HG02943 (cell line): ENCODE measurements at regions not wholly inside any gene's neighbourhood (a gene's known extent, or its start where the extent isn't known, plus 50 kb on each side); places are given as distances from the start of the nearest gene placed in this dataset.
A peak's percentile ranks its signal among the peaks of the same experiment; 100 is the strongest.

Experiments
- ATAC-seq: cut with Tn5 transposase; IDR thresholded peaks from one replicate; pipeline ENCODE4 v1.9.1; 2021; ENCODE audit warnings: mild to moderate bottlenecking, low read depth, moderate library complexity; ENCODE audit not compliant: unreplicated experiment

DNA sequence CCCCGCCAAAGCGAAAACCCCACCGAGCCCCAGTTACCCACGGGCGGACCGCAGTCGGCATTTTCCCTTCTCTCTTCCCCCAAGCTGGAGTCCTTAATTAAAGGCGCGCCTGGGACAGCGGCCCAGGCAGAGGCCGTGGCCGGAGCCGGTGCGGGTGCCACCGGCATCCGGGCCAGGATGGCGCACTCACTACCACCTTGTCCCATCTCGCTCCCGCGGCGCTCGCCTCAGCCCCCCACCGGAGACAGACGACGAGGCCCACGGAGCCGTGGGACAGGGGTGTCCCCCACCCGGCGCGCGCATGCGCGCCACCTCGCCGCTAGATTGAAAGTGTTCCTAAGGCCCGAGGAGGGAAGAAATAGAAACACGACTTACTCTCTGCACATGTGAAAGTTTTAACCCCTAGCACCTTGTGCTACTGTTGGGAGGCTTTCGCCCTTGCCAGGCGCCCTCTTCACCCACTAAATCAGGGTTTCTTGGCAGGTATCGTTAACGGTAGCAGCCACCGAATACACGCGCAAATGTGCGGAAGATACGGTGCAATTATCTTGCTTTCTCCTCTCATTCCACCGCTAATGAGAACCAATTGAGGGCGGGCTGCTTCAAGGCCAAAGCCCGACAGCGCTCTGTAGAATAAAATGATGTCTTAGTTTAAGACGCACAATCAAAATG, 64.3 kb upstream of the CCDC160 start:
- ATAC-seq, result no peak

DNA sequence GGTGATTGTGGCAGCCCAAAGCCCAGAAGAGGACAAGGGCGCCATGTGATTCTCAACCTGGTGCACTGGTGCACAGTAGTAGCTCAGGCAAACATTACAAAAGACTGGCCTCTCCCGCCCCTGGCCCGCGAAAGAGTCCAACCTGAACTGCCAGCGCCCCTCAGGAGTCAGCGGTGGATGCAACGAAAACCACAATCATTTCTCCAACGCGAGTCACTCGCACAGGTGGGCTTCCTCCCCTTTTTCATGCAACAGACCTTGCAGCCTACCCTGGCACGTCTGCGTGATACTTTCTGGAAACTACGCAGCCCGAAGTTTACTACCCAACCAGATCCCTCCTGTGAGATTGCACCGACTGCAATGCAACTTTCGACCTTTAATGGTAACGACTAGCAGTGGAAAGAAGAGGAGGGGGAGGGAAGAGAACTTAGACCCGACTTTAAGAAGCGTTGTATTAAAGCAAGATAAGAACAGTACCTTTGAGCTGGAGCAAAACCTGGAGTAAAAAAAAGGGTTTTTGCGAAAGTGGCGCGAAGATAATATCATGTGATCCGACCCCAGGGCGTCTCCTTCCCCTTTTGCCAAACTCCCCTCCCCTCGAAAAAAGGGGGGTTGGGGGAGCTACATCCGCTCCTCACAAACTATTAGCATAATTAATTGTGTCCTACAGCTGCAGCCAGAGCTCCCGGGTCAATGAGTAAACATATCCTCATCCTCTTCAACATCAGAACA, 63.3 kb upstream of the CCDC160 start:
- ATAC-seq, result no peak

DNA sequence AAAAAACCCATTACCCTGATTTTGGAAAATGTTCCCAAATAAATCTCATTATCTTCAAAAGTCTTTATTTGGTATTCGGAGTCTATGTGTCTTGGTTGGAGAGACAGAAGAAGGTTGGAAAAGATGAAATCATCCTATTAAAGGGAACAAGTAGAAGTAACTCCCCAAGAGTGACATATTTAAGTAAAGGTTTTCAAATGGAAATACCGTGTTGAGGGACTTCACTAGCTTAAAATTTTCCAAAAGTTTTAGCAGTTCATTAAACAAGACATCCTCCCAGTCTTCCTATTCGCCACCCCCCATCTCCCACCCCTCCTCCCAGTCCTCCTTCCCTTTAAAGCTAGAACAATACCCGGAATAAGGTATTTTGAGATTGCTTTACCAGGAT, 62.7 kb upstream of the CCDC160 start:
- no peak for ATAC-seq

DNA sequence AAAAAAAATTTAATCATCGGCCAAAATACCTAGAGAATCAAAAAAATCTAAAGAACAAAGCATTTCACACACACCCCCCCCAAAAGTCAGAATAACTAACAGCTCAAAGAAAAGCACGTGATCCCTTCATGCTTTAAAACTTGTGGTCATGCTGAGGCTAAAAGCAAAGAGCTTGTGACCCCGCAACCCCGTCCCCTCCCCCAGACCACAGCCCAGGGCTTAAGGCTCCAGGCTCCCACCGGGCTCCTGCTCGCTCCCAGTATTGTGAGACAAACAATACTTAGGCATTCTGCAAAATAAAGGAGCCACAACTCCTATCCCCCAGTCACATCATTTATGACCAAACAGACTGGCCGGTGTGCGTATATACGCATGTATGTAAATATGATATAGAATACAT, 62.1 kb upstream of the CCDC160 start:
- no peak for ATAC-seq

DNA sequence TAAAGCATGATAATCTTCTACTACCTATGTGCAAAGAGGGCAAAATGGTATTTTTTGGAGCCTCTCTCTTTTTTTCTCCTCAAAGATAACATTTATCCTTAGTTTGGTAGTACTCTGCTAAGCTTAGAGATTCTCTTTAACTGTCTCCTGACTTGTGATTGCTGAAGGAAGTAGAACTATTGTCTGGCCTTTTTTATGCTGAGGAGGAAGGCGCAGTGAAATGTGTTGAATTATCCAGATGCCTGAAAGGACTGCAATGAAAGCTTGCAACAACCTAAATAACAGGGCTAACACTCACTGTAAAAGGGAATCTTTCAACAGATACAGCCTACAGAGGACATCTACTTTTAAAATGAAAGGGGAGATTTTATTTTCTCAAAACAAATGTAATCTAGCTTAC, 59.5 kb upstream of the CCDC160 start:
- no peak for ATAC-seq

DNA sequence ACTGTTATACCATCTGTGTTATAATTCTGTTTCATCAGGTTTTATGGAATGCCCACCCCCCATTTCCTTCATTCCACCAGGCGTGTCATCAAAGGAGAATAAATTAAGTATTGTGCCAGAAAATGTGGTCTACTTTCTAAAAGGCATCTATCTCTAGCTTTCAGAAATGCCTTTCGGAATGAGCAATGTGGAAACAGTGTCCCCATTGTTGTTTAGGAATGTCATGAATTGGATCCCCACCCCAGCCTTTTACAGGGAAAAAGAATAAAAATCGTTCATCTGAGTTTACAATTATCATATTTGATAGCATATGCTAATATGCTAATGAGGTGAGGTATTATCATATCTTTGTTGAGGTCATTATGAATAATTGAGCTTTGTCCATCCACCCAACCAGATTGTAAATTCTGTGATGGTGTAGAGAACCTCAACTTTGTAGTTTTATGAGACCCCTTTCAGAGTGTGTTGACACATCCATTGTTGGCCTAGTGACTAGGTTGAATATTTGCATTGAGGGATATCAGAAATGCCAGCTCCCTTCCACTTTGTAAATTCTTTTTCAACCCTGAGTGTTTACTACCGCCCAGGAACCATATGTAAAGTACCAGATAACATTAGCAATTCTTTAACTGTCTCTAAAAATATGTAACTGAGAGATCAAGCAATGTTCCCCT, 56.2 kb upstream of the CCDC160 start:
- ATAC-seq, result no peak

DNA sequence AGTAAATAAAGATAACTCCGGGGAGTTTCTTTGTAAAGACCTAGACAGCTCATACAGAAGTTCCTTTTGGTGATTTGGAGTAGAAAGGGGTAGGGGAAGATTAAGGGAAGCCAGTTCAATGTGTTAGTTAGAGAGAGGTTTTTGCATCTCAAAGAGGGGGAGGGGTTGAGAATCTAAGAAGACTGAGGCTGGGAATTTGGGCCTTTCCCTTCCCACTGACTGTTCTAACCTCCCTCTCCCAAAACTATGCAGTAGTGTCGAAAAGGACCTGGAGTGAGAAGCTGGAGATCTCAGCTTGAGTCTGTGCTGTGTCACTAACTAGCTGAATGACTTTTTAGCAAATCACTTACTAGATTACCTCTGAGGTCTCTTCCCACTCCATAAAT, 55.7 kb upstream of the CCDC160 start:
- ATAC-seq, result no peak

DNA sequence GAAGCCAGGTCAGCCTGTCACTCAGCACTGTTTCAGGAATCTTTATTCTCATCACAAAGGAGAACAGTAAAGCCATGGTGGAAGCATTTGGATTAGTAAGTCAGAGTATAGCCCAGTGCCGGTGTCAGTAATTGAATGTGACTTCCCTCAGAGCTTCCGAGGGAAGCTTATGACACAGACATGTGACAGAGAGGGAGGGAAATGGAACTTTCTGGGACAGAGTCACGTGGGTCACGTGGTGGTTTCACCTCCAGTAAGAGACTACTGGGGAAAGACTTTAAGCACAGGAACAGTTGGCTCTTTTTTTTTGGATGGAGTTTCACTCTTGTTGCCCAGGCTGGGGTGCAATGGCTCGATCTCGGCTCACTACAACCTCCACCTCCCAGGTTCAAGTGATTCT, 53.3 kb upstream of the CCDC160 start:
- ATAC-seq, result no peak

DNA sequence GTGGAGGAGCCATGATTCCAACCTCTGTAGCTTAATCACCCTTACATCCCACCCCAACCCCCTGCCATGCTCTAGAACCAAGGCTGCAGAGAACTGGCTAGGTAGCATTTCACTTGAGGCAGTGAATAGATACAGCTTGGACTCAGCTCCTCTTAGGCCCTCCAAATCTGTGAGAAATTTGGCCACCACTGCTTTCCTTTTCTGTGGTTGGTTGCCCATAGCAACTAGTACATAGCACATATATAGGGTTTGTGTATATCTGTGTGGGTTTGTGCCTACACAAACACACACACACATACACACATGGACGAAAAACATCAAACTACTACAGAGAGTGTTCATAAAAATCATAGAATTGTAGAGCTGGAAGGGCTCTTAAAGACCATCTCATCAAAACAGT, 52.0 kb upstream of the CCDC160 start:
- ATAC-seq, result no peak

DNA sequence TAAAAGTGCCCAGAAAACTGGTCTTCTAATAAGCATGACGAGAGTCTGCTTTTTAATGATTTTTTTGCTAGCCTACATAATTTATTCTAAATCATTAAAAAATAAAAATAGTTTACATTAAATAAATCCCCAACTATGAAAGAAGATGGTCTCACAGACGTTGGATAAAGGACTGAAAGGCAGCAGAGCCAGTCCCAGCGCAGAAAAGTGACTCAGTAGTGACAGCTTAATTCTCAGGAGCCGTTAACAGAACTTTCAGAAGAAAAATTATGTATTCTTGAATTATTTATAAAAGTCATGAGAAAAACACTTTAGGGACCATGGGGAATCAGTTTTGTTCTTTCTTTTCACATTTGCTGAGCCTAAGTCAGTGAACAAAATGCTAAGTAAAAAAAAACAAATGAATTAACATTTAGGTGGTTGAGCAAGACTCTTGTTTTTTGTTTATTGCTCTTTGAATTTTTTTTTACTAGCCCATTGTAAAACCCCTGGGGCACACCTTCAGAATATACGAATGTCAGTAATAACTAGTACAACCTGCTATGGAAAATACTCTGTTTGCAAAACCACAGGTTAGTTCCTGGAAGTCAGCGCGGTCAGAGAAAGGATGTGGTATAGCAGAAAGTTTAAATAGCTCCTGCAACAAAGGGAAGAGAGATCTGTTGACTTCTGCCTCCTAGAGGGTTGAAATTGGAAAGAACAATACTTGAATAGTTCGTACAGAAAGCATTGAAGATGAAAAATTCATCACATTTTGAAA, 50.4 kb upstream of the CCDC160 start:
- peak; percentile 83 for ATAC-seq
